ENCODE measurements at regions not wholly inside any gene's neighbourhood (a gene's known extent, or its start where the extent isn't known, plus 50 kb on each side); places are given as distances from the start of the nearest gene placed in this dataset.

- TF ChIP-seq RAD21 (IDR thresholded peaks at IDR 0.05; ENCODE audit: low read depth) (no peak), REST (IDR thresholded peaks at IDR 0.05; ENCODE audit: low read depth) (no peak), TAF1 (IDR thresholded peaks at IDR 0.05; ENCODE audit: low read depth) (no peak), EGR1 (IDR thresholded peaks at IDR 0.05) (no peak), YY1 (IDR thresholded peaks at IDR 0.05; ENCODE audit: low read depth) (no peak), FOXM1 (IDR thresholded peaks at IDR 0.05; ENCODE audit: borderline replicate concordance, low read depth) (no peak), ZBTB7A (IDR thresholded peaks at IDR 0.05; ENCODE audit: low read depth) (no peak), CREB1 (IDR thresholded peaks at IDR 0.05; ENCODE audit: low read depth) (no peak), CEBPB (IDR thresholded peaks at IDR 0.05) (no peak), EP300 (IDR thresholded peaks at IDR 0.05; ENCODE audit: borderline replicate concordance) (no peak), TEAD4 (IDR thresholded peaks at IDR 0.05) (no peak)
- TF ChIP-seq, protein P1, sequence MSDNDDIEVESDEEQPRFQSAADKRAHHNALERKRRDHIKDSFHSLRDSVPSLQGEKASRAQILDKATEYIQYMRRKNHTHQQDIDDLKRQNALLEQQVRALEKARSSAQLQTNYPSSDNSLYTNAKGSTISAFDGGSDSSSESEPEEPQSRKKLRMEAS (IDR thresholded peaks at IDR 0.05), result no peak
- TF ChIP-seq, protein P2, sequence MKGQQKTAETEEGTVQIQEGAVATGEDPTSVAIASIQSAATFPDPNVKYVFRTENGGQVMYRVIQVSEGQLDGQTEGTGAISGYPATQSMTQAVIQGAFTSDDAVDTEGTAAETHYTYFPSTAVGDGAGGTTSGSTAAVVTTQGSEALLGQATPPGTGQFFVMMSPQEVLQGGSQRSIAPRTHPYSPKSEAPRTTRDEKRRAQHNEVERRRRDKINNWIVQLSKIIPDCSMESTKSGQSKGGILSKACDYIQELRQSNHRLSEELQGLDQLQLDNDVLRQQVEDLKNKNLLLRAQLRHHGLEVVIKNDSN (IDR thresholded peaks at IDR 0.05), result no peak
Measured at GRCh38 chr3:76501315-76501714, 538.6 kb upstream of the ROBO2 start.
